Left kidney (tissue), 1 donor: ENCODE measurements at regions not wholly inside any gene's neighbourhood (a gene's known extent, or its start where the extent isn't known, plus 50 kb on each side); places are given as distances from the start of the nearest gene placed in this dataset.
A peak's percentile ranks its signal among the peaks of the same experiment; 100 is the strongest.

Experiments
- DNase-seq: peaks from one replicate; pipeline ENCODE4 v3.0.0-alpha.2; 2013

- DNase-seq = no peak
Measured at GRCh38 chr18:78213361-78213994, 766.1 kb upstream of the SALL3 start.

- no peak for DNase-seq
Measured at GRCh38 chr18:78221496-78221895, 758.1 kb upstream of the SALL3 start.

GRCh38 chr18:78228974-78229373 lies 750.6 kb upstream of the SALL3 start:
- DNase-seq = no peak

GRCh38 chr18:78230911-78231310 lies 748.7 kb upstream of the SALL3 start:
- DNase-seq = no peak

DNA sequence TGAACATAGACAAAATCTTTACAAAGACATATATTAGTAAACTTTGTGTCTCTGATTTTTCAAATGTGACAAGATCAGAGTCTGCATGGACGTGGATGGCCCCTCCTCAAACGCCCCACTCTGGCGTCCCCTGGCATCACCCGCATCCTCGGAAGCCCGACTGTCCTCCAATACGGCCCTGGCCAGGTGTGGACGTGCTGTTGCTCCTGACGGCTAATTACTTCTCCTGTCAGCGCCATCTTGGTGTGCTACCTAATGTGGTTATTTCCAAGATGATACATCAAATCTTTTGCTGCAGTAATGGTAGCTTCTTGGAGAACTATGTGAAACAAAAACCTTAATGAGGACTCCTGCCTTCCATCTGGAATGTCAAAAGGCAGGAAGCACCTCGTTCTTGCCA lies 747.4 kb upstream of the SALL3 start:
- no peak for DNase-seq

DNA sequence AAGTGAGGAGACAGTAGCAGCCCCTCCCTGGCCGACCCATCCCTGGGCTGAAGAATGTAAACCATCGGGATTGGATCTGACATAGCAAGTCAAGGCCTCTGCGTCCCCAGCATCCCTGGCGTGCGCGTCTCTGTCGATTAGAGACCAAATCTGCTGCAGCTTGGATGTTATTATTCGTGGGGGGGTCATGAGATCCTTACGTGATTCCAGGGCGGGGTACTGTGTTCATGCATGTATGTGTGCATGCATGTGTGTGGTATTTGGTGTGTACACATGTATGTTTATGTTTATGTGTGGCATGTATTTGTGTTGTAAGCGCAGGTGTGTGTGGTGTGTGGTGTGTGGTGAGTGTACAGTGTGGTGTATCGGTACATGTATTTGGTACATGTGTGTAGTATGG lies 741.8 kb upstream of the SALL3 start:
- no peak for DNase-seq

DNA sequence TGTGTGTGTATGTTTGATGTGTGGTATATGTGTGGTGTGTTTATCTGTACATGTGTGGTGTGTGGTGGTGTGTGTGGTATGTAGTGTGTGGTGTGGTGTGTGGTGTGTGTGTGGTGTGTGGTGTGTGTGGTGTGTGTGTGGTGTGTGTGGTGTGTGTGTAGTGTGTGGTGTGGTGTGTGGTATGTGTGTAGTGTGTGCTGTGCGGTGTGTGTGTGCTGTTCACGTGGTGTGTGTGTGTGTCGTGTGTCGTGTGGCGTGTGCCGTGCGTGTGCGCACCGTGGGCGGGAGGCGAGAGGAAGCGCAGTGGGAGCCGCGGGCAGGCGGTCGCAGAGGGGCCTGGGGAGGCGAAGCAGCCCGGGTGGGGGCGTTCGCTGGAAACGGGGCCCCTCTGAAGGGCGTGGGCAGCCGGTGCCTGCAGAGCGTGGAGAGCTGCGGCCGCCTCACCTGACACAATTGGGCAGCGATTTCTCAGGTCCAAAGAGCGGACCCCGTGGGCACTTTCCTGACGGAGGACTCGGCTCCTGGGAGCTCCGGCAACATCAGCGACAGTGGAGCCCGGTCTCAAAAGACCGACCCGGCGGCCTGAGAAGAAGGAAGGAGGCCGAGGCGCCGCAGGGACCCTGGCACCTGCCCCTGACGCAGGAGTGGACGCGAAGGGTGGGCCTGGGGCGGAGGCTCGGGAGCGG lies 741.1 kb upstream of the SALL3 start:
- DNase-seq = no peak

- no peak for DNase-seq
Measured at GRCh38 chr18:78239090-78239457, 740.5 kb upstream of the SALL3 start.

- no peak for DNase-seq
Measured at GRCh38 chr18:78240101-78240500, 739.5 kb upstream of the SALL3 start.

DNA sequence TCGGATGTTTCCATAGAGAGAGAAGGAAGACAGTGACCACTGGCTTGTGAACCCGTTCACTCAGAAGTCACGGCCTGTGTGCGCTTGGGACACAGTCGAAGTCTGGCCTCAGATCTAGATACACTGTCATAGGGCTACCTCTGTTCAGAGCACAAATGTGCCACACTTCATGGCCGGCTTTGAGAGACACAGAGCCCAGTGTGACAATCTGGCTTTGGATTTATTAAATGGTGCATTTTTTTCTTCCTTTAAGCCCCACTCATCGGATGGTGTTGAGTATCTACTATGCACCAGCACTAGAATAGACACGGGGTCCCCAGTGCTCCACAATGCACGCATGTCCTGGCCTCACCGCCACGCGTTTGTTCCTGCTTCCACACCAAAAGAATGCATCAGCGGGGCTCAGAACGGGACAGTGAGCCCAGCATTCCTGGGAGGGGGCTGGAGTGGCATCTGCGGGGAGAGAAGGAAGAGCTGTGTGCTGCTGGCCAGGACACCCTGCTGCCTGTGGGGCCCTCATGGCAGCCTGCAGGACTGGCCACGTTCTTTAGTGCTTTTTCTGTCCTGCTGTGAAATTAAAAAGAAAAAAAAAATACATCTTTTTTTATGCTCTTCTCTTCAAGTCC lies 738.9 kb upstream of the SALL3 start:
- DNase-seq = no peak

DNA sequence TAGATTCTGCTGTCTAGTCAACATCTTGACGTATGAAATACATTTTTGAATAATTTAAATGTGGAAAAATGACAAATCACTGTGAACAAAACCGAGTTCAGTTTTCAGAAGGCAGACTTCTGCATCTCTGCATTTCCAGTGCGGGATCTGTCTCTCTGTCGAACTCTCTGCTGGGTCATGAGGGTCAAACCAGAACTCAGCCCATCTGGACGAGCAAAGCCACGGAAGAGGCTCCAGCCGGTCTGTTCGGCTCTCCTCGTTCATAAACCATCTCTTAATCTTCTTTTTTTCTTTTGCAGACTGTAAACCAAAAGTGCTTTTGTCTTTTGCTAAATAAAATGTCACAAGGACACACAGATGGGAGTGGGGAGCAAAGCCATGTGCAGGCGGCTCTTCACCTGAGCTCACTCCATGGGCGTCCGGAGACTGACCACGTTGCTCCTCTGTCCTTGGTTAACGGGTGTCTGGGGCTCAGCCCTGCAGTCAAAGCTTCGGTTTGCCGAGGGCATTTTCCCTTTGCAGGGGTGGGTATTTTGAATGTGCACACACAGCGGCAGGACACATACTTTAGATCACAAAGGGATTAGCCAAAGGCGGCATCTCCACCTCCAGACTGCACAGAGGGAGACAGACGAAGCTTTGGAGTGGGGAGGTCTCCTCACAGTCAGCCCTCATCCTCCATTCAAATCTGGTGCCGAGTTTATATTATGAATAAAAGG lies 737.9 kb upstream of the SALL3 start:
- no peak for DNase-seq

DNA sequence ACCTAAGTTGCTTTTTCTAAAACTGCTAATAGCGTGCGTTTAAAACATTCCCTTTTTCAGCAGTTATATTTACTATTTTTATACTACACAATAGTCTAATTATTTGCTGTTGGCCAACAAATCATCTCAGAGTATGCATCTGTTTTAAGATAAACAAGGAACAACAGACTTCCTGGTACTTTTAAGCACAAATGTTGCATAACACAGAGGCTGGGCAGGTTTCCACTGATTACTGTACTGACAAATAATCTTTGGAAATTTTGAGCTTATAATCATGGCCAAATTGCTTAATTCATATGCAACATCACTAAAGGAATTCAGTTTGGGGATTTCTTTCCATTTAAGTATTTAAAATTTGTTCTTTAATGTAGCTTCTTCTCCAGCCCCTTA lies 737.4 kb upstream of the SALL3 start:
- DNase-seq = no peak

GRCh38 chr18:78242806-78243205 lies 736.8 kb upstream of the SALL3 start:
- DNase-seq = peak; percentile 53

DNA sequence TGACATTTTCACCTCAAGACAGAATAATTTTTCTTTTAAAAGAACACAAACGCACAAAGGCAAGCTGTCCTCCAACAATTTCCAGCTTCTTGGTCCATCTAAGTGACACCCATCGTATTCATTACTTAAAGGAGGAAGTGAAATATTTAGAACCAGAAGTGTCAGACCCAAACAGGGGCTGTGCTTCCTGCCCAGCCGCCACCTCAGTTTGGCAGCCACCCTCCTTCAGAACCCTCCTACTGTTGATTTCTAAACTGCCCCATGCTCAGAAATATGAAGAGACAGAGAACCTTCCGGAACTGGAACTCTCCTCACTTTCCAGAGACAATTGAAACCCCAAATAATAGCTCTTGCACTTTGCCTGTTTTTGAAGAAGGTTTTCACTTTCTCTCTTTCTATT lies 734.8 kb upstream of the SALL3 start:
- no peak for DNase-seq

- DNase-seq = no peak
Measured at GRCh38 chr18:78245451-78245850, 734.2 kb upstream of the SALL3 start.

DNA sequence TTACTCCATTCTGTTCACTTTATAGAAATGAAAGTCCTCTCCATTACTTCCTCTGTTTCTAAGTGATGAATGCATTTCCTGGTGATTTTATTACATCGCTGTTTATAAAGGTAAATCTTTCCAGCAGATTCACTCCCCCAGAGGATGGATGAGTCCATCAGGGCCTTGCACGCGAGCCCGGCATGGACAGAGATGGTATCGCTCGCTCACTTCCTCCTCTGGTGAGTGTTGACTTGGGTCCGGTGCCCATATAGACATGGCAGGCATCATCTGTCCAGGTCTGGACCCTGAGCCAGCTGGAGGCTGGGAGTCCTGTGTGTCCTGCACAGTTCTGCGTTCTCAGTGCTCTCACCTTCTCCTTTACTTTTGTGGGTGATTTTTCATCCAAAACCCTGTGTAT lies 733.6 kb upstream of the SALL3 start:
- no peak for DNase-seq

- DNase-seq = no peak
Measured at GRCh38 chr18:78246588-78246987, 733.0 kb upstream of the SALL3 start.

DNA sequence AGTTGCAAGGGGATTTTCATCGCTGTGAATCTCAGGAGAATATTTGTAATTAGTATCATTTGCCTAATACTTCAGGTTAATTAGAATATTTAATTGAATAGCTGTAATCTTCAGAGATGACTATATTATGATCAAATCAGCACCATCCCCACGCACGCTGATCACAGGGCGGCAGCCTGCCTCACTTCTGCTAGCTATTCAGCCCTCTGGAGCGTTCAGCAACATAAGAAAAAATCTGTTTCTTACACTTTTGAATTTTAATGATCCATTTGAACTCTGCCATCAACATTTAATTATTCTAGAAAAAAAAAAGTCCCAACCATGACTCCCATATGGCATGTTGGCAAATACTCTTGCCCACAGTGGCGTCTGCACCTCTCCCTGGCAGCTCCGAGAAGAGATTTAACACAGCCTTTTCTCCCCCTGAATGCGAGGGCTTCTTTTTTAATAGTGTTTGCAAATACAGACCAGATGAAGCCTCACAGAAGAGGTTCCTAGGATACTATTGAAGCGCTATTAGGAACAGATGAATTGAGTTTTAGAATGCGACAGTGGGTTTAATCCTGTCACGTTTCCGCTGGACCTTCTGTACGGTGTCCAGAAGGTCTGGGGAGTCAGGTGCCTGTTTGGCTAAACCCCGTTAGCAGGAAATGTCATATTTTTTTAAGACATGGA lies 731.9 kb upstream of the SALL3 start:
- DNase-seq = no peak

- no peak for DNase-seq
Measured at GRCh38 chr18:78255013-78255412, 724.6 kb upstream of the SALL3 start.

DNA sequence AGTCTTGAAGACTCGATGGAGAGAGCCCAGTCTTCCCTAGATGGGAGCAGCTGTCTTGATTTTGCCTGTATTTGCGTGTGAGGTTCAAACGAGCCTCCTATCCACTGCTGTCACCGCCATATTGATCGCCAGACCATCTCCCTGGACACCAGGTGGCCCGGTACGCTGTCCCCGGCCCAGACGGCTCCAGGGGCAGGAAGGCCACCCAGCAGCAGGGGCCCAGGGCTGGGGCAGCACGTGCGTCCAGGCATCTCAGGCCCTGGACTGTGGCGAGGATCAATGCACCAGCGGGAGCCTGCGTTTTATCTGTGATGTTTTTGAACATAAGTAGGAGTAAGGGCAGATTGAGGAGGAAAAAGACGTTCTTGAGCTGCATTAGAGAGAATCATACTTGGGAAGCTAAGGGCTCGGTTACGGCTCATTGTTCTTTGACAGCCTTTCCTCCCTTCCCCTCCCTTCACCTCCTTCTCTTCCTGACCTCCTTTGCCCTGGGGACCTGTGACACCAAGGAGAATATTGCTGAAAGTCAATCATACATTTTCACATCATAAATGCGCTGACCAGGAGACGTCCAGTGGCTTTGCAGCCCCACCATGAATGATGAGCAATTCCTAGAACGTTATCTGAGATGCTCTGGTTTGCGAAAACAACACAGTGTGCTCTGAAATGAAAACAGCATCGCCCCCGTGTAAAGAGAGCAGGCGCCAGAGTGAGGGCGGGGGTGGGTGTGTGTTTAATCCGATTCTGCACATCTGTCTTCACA lies 711.2 kb upstream of the SALL3 start:
- DNase-seq = peak; percentile 59

GRCh38 chr18:78271790-78272189 lies 707.8 kb upstream of the SALL3 start:
- no peak for DNase-seq

GRCh38 chr18:78273876-78274275 lies 705.7 kb upstream of the SALL3 start:
- no peak for DNase-seq
